ENCODE measurements at regions not wholly inside any gene's neighbourhood (a gene's known extent, or its start where the extent isn't known, plus 50 kb on each side); places are given as distances from the start of the nearest gene placed in this dataset.

GRCh38 chr1:193709607-193710006, 523.2 kb upstream of the B3GALT2 start:
- intact Hi-C loops (cut with micrococcal nuclease; ENCODE audit: unreplicated experiment), result no loop called here
- H3K9me3 ChIP-seq (replicated peaks; ENCODE audit: control insufficient read depth, insufficient read depth, low read length), result no peaks in the 10 kb centered on the region
- H3K4me2 ChIP-seq (ENCODE audit: control insufficient read depth, insufficient read depth), result no peak overlapping the region
- no peak overlapping the region for H3K4me3 ChIP-seq
- TF ChIP-seq GABPA (IDR thresholded peaks at IDR 0.05; ENCODE audit: low read depth), result no peak
- no peak for TF ChIP-seq WRNIP1 (IDR thresholded peaks at IDR 0.05; ENCODE audit: borderline replicate concordance, low read depth, low read length)
- TF ChIP-seq RAD51 (IDR thresholded peaks at IDR 0.05), result no peak
- TF ChIP-seq PRDM15 (CRISPR knock-in tag; IDR thresholded peaks at IDR 0.05), result no peak
- TF ChIP-seq YY1 (IDR thresholded peaks at IDR 0.05; ENCODE audit: low read depth, low read length), result no peak
- ChIA-PET SMC1A (ENCODE audit: uncharacterized antibody, unreplicated experiment) (no interaction called here), POLR2A (no interaction called here), CTCF (no interaction called here), RAD21 (ENCODE audit: unreplicated experiment) (no interaction called here)
- no TSS peak for BruUV-seq (replicated peaks)
- 0% methylated on average over 1 of the region's 1 CpG for whole genome bisulfite sequencing (ENCODE audit: insufficient coverage, insufficient replicate concordance, low lambda C conversion rate, missing lambda C conversion rate)
- no peak overlapping the region for H3K9ac ChIP-seq (ENCODE audit: control insufficient read depth, insufficient read depth, low read length)
- H3K27ac ChIP-seq (ENCODE audit: control insufficient read depth, insufficient read depth), result no peak overlapping the region
- no peaks in the 10 kb centered on the region for H4K20me1 ChIP-seq (ENCODE audit: control insufficient read depth, insufficient read depth)
- H2AFZ ChIP-seq (ENCODE audit: control insufficient read depth, low read depth, low read length), result no peak overlapping the region
- no peaks in the 10 kb centered on the region for H3K36me3 ChIP-seq (ENCODE audit: control insufficient read depth in 2 of 2, insufficient read depth in 2 of 2, low read length in 1 of 2)
- H3K27me3 ChIP-seq (replicated peaks in 1 of 2; ENCODE audit: control insufficient read depth in 2 of 2, insufficient read depth in 2 of 2, low read length in 1 of 2), result no peaks in the 10 kb centered on the region
- DNase-seq (ENCODE audit: low read depth, low spot score), result no peak
- no peak for FAIRE-seq
- no peaks in the 10 kb centered on the region for H3K4me1 ChIP-seq (ENCODE audit: control insufficient read depth, insufficient read depth, low read length)
- H3K79me2 ChIP-seq (ENCODE audit: control insufficient read depth, insufficient read depth, low read length), result no peaks in the 10 kb centered on the region
- in situ Hi-C loops (cut with MboI), result no loop called here
- ATAC-seq, result no peak
